HG03342 (cell line): ENCODE measurements at regions not wholly inside any gene's neighbourhood (a gene's known extent, or its start where the extent isn't known, plus 50 kb on each side); places are given as distances from the start of the nearest gene placed in this dataset.
"Not testable (repeated sequence)": the region's sequence is repeated elsewhere in the genome, so short reads cannot be mapped to it uniquely, and the experiment has no call there.

Source experiments
- ATAC-seq: cut with Tn5 transposase; IDR thresholded peaks from one replicate; pipeline ENCODE4 v1.9.1; 2021; ENCODE audit warnings: mild to moderate bottlenecking, moderate library complexity; ENCODE audit not compliant: unreplicated experiment

DNA sequence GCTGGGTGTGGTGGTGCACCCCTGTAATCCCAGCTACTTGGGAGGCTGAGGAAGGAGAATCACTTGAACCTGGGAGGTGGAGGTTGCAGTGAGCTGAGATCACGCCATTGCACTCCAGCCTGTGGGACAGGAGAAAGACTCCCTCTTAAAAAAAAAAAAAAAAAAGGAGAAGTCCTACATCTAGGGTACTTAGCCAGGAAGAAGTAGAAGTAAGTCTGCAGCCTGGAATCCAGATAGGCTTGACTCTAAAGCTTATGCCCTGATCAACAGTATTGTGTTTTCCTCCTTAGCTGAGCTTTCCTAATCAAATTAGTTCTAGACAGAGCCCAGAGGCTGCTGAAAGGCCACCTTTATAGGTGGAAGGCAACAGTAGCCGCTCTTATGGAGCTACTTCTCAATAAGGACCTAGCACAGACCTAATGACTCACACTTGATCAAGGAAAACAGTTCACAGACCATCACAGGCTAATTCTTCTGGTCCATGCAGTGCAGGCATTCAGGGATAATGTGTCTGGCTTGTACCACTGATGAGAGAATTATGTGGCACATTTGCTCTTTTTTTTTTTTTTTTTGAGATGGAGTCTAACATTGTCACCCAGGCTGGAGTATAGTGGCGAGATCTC, 105.5 kb upstream of the KLF4 start:
- no peak for ATAC-seq

DNA sequence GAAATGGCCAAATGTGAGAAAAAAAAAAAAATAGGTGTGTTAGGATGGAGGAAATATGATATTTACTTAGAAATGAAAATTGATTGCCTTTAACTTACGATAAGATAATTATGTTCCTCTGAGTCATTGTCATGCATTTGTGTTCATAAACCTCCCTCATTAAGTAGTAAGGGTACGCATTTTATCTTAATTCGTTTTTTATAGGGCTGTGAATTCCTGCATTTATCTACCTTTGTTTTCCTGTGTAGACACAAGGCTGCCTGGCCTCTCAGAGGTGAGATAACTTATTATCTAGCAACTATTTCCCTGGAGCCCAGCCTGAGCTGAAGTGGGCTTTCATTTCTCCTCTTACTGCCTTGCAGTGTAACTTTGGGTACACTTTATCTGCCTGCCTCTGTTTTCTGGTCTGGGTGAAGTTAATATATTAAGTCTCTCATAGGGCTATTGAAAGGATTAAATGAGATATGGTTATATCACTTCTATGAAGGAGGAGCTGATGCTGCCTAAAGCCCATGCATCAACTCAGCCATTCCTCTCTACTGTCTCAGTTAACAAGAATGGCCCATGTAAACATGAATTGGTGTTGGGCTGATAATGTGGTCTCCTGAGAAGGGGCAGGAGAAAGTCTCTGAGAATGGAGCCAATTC, 103.8 kb upstream of the KLF4 start:
- ATAC-seq, result no peak

GRCh38 chr9:107592424-107592823, 102.9 kb upstream of the KLF4 start:
- no peak for ATAC-seq

- ATAC-seq, result no peak
These were observed 102.2 kb upstream of the KLF4 start for GRCh38 chr9:107591781-107592180.

GRCh38 chr9:107588393-107588792, 98.8 kb upstream of the KLF4 start:
- ATAC-seq, result no peak

- ATAC-seq, result no peak
These were observed 97.8 kb upstream of the KLF4 start for GRCh38 chr9:107587191-107587963.

- ATAC-seq, result no peak
These were observed 96.9 kb upstream of the KLF4 start for GRCh38 chr9:107586493-107586892.

DNA sequence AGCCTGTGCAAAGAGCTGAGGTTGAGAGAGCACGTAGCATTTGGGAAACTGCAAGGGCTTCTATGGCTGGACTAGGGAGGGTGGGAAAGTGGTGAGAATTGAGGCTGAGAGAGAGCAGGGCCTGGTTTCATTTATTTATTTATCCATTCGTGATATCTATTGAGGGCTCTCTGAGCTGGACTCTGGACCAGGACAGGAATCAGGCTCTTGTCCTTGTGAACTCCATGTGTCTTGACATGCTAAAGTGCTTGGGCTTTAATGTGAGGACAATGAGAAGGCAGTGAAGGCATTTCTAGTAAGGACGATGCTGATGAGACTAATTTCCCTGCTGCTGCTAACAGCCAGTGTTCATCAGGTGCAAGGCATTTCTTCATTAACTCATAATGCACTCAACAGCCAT, 95.9 kb upstream of the KLF4 start:
- no peak for ATAC-seq

- ATAC-seq, result no peak
These were observed 95.4 kb upstream of the KLF4 start for GRCh38 chr9:107584944-107585343.

DNA sequence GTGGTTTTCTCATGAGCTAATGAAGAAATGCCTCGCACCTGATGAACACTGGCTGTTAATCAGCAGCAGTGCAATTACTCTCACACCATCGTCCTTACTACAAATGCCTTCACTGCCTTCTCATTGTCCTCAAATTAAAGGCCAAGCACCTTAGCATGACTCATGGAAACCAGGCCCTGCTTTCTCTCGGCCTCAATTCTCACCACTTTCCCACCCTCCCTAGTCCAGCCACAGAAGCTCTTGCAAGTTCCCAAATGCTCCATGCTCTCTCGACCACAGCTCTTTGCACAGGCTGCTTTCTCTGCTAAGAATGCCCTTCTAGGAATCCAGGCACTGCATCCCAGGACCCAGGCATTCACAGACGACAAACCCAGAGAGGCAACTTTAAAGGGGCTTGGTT, 94.6 kb upstream of the KLF4 start:
- ATAC-seq, result no peak

GRCh38 chr9:107577140-107577776, 87.7 kb upstream of the KLF4 start:
- ATAC-seq, result no peak

DNA sequence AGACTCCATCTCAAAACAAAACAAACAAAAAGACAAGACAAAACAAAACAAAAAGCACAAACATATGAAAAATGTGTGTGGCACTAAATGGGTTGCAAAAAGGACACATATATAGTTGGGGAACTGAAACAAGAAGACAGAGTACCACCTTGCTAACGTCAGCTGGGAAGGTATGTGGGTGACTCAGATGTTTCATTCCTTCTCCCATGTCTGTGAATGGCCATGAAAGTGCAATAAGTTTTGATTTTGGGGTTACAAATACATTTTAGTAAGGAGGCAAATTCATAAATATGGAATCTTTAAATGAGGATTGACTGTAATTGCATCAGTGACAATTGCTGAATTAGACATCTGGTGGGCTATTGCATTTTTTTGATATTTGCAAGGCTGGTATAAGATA, 81.6 kb upstream of the KLF4 start:
- no peak for ATAC-seq

- no peak for ATAC-seq
These were observed 79.6 kb upstream of the KLF4 start for GRCh38 chr9:107569174-107569573.

DNA sequence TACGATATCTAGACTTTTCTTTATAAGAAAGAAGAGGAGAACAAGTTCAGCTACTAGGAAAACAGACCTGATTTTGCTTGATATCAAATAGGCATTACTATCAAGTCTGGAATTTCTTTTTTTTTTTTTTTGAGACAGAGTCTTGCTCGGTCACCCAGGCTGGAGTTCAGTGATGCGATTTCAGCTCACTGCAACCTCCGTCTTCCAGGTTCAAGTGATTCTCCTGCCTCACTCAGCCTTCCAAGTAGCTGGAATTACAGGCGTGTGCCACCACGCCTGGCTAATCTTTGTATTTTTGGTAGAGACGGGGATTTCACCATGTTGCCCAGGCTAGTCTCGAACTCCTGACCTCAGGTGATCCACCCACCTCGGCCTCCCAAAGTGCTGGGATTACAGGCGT, 78.8 kb upstream of the KLF4 start:
- not testable (repeated sequence) for ATAC-seq

GRCh38 chr9:107567462-107567861, 77.9 kb upstream of the KLF4 start:
- no peak for ATAC-seq

GRCh38 chr9:107566611-107567061, 77.1 kb upstream of the KLF4 start:
- ATAC-seq, result no peak

GRCh38 chr9:107562798-107563197, 73.2 kb upstream of the KLF4 start:
- no peak for ATAC-seq

- no peak for ATAC-seq
These were observed 70.0 kb upstream of the KLF4 start for GRCh38 chr9:107559494-107560086.

DNA sequence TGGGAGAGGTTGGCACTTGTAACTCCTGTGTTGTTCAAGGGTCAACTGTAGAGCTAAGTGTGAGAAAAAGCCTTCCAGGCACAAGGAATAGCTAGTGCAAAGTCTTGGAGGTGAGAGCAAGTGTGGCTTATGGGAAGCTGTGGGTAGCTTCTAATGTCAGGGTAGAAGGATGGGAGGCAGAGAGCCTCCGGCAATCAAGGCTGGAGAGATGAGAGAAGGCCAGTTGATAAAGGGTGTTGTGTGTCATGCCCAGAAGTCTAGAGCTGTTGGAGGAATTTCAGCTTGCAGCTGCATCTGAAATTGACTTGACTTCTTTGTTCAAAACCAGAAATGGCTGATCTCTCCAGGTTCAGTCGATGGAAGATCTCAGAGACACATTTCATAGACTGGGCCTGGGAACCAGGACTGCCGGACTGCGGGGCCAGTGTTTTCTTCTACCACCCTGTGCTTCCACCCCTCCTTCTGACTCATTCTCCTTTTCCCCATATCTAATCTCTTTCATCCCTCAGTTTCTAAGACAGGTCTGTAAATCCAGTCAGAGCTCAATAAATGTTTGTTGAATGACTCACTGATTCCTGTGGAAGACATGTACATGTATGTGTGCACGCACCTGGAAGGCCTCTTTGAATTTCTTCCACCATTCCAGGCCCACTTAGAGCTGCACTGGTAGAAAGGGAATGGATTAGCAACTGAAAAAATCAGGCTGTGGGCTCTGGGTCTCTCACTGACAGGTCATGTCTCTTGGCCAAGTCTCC, 67.8 kb upstream of the KLF4 start:
- no peak for ATAC-seq

DNA sequence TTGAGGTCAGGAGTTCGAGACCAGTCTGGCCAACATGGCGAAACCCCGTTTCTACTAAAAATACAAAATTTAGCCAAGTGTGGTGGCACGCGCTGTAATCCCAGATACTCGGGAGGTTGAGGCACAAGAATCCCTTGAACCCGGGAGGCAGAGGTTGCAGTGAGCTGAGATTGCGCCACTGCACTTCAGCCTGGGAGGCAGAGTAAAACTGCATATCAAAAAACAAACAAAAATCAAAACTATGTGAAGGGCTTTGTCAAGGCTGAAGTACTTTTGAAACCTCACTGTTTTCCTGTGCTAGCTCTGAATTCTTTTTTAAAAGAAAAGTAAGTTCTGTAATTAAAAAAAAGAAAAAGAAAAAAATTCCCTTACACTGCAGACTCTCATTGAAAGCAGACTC, 65.1 kb upstream of the KLF4 start:
- no peak for ATAC-seq
